Neuronal stem cell (in vitro differentiated cells): ENCODE measurements at regions not wholly inside any gene's neighbourhood (a gene's known extent, or its start where the extent isn't known, plus 50 kb on each side); places are given as distances from the start of the nearest gene placed in this dataset.

Source experiments
- DNase-seq: peaks from one replicate; pipeline ENCODE4 v3.0.0-alpha.2; 2013; ENCODE audit warnings: low spot score
- H2AFZ ChIP-seq: one replicate; pipeline ENCODE4 v1.6.1; 2013; ENCODE audit warnings: mild to moderate bottlenecking, low read length, inconsistent platforms
- H2AK5ac ChIP-seq: 2 replicates; pipeline ENCODE4 v1.6.1; 2013; ENCODE audit warnings: low read depth, mild to moderate bottlenecking, inconsistent platforms, low read length, moderate library complexity, mixed read lengths
- H2BK120ac ChIP-seq: 2 replicates; pipeline ENCODE4 v1.6.1; 2013; ENCODE audit warnings: low read depth, mild to moderate bottlenecking, inconsistent platforms, low read length, moderate library complexity, mixed read lengths
- H2BK12ac ChIP-seq: one replicate; pipeline ENCODE4 v1.6.1; 2013; ENCODE audit warnings: low read length, inconsistent platforms
- H2BK15ac ChIP-seq: 2 replicates; pipeline ENCODE4 v1.6.1; 2013; ENCODE audit warnings: mild to moderate bottlenecking, low read length, inconsistent platforms, mixed read lengths
- H2BK5ac ChIP-seq: one replicate; pipeline ENCODE4 v1.6.1; 2013; ENCODE audit warnings: inconsistent platforms, mild to moderate bottlenecking, low read length, moderate library complexity
- H3K14ac ChIP-seq: one replicate; pipeline ENCODE4 v1.6.1; 2013; ENCODE audit warnings: low read length, inconsistent platforms
- H3K18ac ChIP-seq: 2 replicates; pipeline ENCODE4 v1.6.1; 2013; ENCODE audit warnings: low read length, inconsistent platforms
- H3K23ac ChIP-seq: 2 replicates; pipeline ENCODE4 v1.6.1; 2013; ENCODE audit warnings: low read depth, mild to moderate bottlenecking, mixed read lengths, low read length, inconsistent platforms; ENCODE audit not compliant: poor library complexity
- H3K27ac ChIP-seq: replicated peaks from 3 replicates; pipeline ENCODE4 v1.5.1; 2013; ENCODE audit warnings: low read length, inconsistent platforms
- H3K27me3 ChIP-seq, 3 experiments: 2 replicates each; pipeline ENCODE4 v1.6.1; 2013; ENCODE audit warnings: low read length in 3 of 3, mild to moderate bottlenecking in 2 of 3, inconsistent platforms in 1 of 3, low read depth in 1 of 3, mixed read lengths in 1 of 3, moderate library complexity in 1 of 3; ENCODE audit not compliant: control insufficient read depth in 3 of 3, insufficient read depth in 3 of 3
- H3K36me3 ChIP-seq, 2 donors: replicated peaks in 1 of 2; 2 replicates each; pipeline ENCODE4 v1.6.1; 2013; ENCODE audit warnings: low read length in 2 of 2; ENCODE audit not compliant: control insufficient read depth in 2 of 2, insufficient read depth in 2 of 2
- H3K4ac ChIP-seq: 2 replicates; pipeline ENCODE4 v1.6.1; 2013; ENCODE audit warnings: inconsistent platforms, mild to moderate bottlenecking, low read length, moderate library complexity
- H3K4me1 ChIP-seq, 2 donors: 1 replicate in 1 of 2; 2 replicates in 1 of 2; pipeline ENCODE4 v1.6.1; 2013; ENCODE audit warnings: low read length in 2 of 2, low read depth in 1 of 2; ENCODE audit not compliant: control insufficient read depth in 2 of 2, insufficient read depth in 1 of 2
- H3K4me2 ChIP-seq: one replicate; pipeline ENCODE4 v1.6.1; 2013; ENCODE audit warnings: mild to moderate bottlenecking, low read length, inconsistent platforms; ENCODE audit not compliant: insufficient read depth, poor library complexity, severe bottlenecking
- H3K4me3 ChIP-seq, 2 donors: 2 replicates each; pipeline ENCODE4 v1.5.1; 2013; ENCODE audit warnings: low read length in 2 of 2, mild to moderate bottlenecking in 2 of 2, inconsistent platforms in 1 of 2, moderate library complexity in 1 of 2
- H3K79me1 ChIP-seq: one replicate; pipeline ENCODE4 v1.6.1; 2013; ENCODE audit warnings: low read depth, mild to moderate bottlenecking, inconsistent platforms, low read length, moderate library complexity
- H3K9ac ChIP-seq: one replicate; pipeline ENCODE4 v1.6.1; 2013; ENCODE audit warnings: mild to moderate bottlenecking, low read depth, low read length, inconsistent platforms; ENCODE audit not compliant: poor library complexity
- H3K9me3 ChIP-seq, 2 donors: replicated peaks in 1 of 2; 2 replicates each; pipeline versions ENCODE3 to v1.6.1; 2013; ENCODE audit warnings: low read length in 2 of 2, mild to moderate bottlenecking in 2 of 2, inconsistent platforms in 1 of 2, low read depth in 1 of 2, mixed read lengths in 1 of 2, moderate library complexity in 1 of 2; ENCODE audit not compliant: control insufficient read depth in 2 of 2, insufficient read depth in 1 of 2
- H4K8ac ChIP-seq: one replicate; pipeline ENCODE4 v1.6.1; 2013; ENCODE audit warnings: low read depth, mild to moderate bottlenecking, inconsistent platforms, low read length, moderate library complexity
- H4K91ac ChIP-seq: one replicate; pipeline ENCODE4 v1.6.1; 2013; ENCODE audit warnings: low read length, low read depth, mild to moderate bottlenecking, inconsistent platforms; ENCODE audit not compliant: poor library complexity
- WGBS, 2 donors: extraction: QIAGEN DNeasy Blood & Tissue Kit; methylation state at CpG; one replicate each; pipeline ENCODE4 v1.1.7; 2013; ENCODE audit warnings: missing lambda C conversion rate in 2 of 2, mixed read lengths in 1 of 2; ENCODE audit not compliant: insufficient read length in 2 of 2, insufficient replicate concordance in 1 of 2; ENCODE audit errors: extremely low coverage in 2 of 2; 5-methylcytosine and 5-hydroxymethylcytosine counted together

DNA sequence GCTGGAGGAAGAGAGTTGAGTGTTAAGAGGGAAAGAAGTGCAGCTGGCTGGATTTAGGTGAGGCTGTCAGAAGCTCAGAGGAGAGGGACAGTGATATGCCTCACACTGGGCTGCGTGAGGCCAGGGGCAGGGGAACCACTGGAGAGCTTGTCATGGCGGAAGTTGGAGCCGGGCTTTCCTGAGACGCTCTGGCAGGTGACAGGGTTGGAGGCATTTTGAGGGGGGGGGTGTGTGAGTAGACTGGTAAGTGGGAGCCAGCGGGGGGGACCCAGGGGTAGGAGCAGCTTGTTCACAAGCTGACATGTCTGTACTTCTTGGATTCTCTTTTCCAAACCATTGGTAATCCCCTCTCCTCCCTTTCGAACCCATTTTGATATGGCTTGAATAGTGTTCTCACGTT, 331.5 kb upstream of the RGMA start:
- no CpG with 5 or more reads among the region's 7 CpGs for WGBS, 2 donors
- H3K4me2 ChIP-seq, result no peak overlapping the region
- H2BK12ac ChIP-seq, result no peak overlapping the region
- H3K27me3 ChIP-seq, result no peaks in the 10 kb centered on the region
- H3K79me1 ChIP-seq, result peaks cover 2% of the 10 kb centered on the region
- H2BK15ac ChIP-seq, result no peak overlapping the region
- no peak overlapping the region for H3K4me3 ChIP-seq
- no peak overlapping the region for H2BK5ac ChIP-seq
- H3K36me3 ChIP-seq, result peaks cover 2 to 35% of the 10 kb centered on the region in 2 donors
- DNase-seq, result no peak
- H2AK5ac ChIP-seq, result no peak overlapping the region
- H3K4ac ChIP-seq, result no peak overlapping the region
- no peak overlapping the region for H2AFZ ChIP-seq
- H3K23ac ChIP-seq, result no peak overlapping the region
- no peak overlapping the region for H3K14ac ChIP-seq
- no peak overlapping the region for H3K27ac ChIP-seq
- H4K8ac ChIP-seq, result no peak overlapping the region
- H3K18ac ChIP-seq, result peak overlapping the region; percentile 32
- peaks cover 0 to 6% of the 10 kb centered on the region in 2 donors for H3K4me1 ChIP-seq
- H3K9me3 ChIP-seq, result peaks cover 10 to 26% of the 10 kb centered on the region in 2 donors
- H3K9ac ChIP-seq, result no peak overlapping the region
- H2BK120ac ChIP-seq, result no peak overlapping the region
- H4K91ac ChIP-seq, result no peak overlapping the region

DNA sequence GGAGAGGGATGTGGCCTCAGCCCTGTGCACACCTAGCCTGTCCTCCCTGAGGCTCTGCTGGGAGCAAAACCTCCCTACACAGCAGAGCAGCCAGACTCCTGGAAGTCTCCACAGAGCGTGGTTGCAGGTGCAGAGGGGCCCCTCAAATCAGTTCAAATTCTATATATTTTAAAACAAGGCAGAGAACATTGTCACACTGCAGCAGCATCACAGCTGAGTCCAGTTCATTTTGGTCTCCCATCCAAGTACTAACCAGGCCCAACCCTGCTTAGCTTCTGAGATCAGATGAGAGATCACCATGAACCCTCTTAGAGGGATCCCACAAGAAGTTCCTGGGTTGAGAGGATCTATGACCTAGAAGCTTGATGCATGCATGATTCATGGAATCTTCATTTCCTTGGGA, 331.0 kb upstream of the RGMA start:
- WGBS, 2 donors, result no CpG with 5 or more reads among the region's 1 CpG
- Histone ChIP-seq H3K9me3 (peaks cover 10 to 25% of the 10 kb centered on the region in 2 donors), H3K4ac (no peak overlapping the region), H3K18ac (no peak overlapping the region), H2BK5ac (no peak overlapping the region), H2BK15ac (no peak overlapping the region), H3K36me3 (peaks cover 2 to 39% of the 10 kb centered on the region in 2 donors), H2BK12ac (no peak overlapping the region), H3K27me3 (no peaks in the 10 kb centered on the region), H3K4me3 (no peak overlapping the region), H3K4me1 (peaks cover 0 to 9% of the 10 kb centered on the region in 2 donors), H3K14ac (no peak overlapping the region), H2AK5ac (no peak overlapping the region), H2AFZ (no peak overlapping the region), H3K4me2 (no peak overlapping the region), H4K91ac (no peak overlapping the region), H4K8ac (no peak overlapping the region), H3K9ac (no peak overlapping the region), H2BK120ac (no peak overlapping the region), H3K23ac (no peak overlapping the region), H3K27ac (no peak overlapping the region), H3K79me1 (peaks cover 6% of the 10 kb centered on the region)
- no peak for DNase-seq

DNA sequence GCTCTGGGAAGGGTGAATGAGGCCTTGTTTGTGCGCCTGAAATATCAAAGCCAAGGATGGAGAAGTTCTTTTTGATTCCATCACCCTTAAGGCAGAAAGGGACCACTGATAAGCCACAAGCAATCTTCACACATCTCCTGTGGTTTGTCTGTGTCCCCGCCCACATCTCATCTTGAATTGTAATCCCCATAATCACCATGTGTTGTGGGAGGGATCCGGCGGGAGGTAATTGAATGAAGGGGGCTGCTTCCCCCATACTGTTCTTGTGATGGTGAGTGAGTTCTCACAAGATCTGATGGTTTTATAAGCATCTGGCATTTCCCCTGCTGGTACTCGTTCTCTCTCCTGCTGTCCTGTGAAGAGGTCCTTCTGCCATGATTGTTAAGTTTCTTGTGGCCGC, 329.6 kb upstream of the RGMA start:
- Histone ChIP-seq H2BK120ac (no peak overlapping the region), H4K8ac (no peak overlapping the region), H3K4ac (no peak overlapping the region), H2BK12ac (no peak overlapping the region), H4K91ac (no peak overlapping the region), H2BK15ac (no peak overlapping the region), H3K9ac (no peak overlapping the region), H3K27me3 (no peaks in the 10 kb centered on the region), H3K18ac (no peak overlapping the region), H3K4me3 (no peak overlapping the region), H3K14ac (no peak overlapping the region), H3K27ac (no peak overlapping the region), H3K79me1 (peaks cover 6% of the 10 kb centered on the region), H2BK5ac (no peak overlapping the region), H3K4me2 (no peak overlapping the region), H3K9me3 (peaks cover 2 to 15% of the 10 kb centered on the region in 2 donors), H2AFZ (no peak overlapping the region), H3K23ac (no peak overlapping the region), H2AK5ac (no peak overlapping the region), H3K4me1 (peaks cover 0 to 10% of the 10 kb centered on the region in 2 donors), H3K36me3 (peaks cover 0 to 44% of the 10 kb centered on the region in 2 donors)
- no peak for DNase-seq
- WGBS, 2 donors, result no CpG with 5 or more reads among the region's 6 CpGs

DNA sequence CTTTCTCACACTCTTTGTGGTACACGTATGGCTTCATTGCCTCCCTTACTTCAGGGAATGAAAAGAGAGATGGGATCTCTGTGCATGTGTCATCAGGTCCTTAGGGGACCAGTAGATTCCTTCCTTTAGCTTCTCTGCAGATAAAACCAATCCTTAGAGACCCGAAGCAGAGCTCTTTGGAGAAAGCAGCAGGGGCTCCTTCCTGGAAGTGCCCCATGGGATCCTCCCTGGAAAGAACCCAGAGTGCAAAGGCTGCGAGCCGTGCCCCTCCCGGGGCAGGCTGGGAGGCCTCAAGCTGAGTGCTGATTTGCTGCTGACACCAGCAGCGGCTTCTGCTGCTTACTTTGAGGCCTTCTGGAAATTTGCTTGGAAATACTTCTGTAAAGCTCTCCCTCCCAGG, 328.6 kb upstream of the RGMA start:
- Histone ChIP-seq H2BK15ac (no peak overlapping the region), H3K27ac (no peak overlapping the region), H3K4me1 (peaks cover 0 to 10% of the 10 kb centered on the region in 2 donors), H3K9me3 (peaks cover 0 to 6% of the 10 kb centered on the region in 2 donors), H3K9ac (no peak overlapping the region), H3K4me2 (no peak overlapping the region), H3K4ac (no peak overlapping the region), H3K23ac (no peak overlapping the region), H2BK5ac (no peak overlapping the region), H2AFZ (no peak overlapping the region), H3K18ac (no peak overlapping the region), H3K14ac (no peak overlapping the region), H4K91ac (no peak overlapping the region), H3K36me3 (peaks cover 0 to 49% of the 10 kb centered on the region in 2 donors), H3K27me3 (no peaks in the 10 kb centered on the region), H2AK5ac (no peak overlapping the region), H2BK12ac (no peak overlapping the region), H2BK120ac (no peak overlapping the region), H3K79me1 (peaks cover 3% of the 10 kb centered on the region), H4K8ac (no peak overlapping the region), H3K4me3 (no peak overlapping the region)
- no CpG with 5 or more reads among the region's 6 CpGs for WGBS, 2 donors
- no peak for DNase-seq
